ENCODE measurements at regions not wholly inside any gene's neighbourhood (a gene's known extent, or its start where the extent isn't known, plus 50 kb on each side); places are given as distances from the start of the nearest gene placed in this dataset.

- Histone ChIP-seq H4K20me1 (replicated peaks in 1 of 2; ENCODE audit: control insufficient read depth in 1 of 2, insufficient read depth in 2 of 2, low read length in 2 of 2) (no peaks in the 10 kb centered on the region), H2AK5ac (ENCODE audit: low read depth, low read length) (no peak overlapping the region), H2BK12ac (ENCODE audit: low read depth, low read length) (no peak overlapping the region), H3K27ac (ENCODE audit: low read depth, low read length) (no peak overlapping the region), H2BK120ac (replicated peaks; ENCODE audit: low read depth, low read length) (no peak overlapping the region), H3K9me3 (ENCODE audit: insufficient read depth in 2 of 2, low read depth in 1 of 2, low read length in 1 of 2) (no peaks in the 10 kb centered on the region), H3K4ac (replicated peaks; ENCODE audit: insufficient read length, low read depth, low read length) (no peak overlapping the region), H2AFZ (ENCODE audit: low read length) (no peak overlapping the region), H3K23me2 (ENCODE audit: low read depth, low read length) (no peaks in the 10 kb centered on the region), H3K9ac (replicated peaks in 1 of 4; ENCODE audit: extremely low read depth in 1 of 4, low read depth in 3 of 4, low read length in 3 of 4) (no peak overlapping the region), H3K4me1 (replicated peaks in 1 of 4; ENCODE audit: control insufficient read depth in 3 of 4, insufficient read depth in 4 of 4, low read length in 3 of 4) (no peaks in the 10 kb centered on the region), H3K23ac (ENCODE audit: insufficient read length) (no peak overlapping the region), H3K18ac (ENCODE audit: extremely low read depth, low read length) (no peak overlapping the region), H3K79me1 (ENCODE audit: low read depth, low read length) (no peaks in the 10 kb centered on the region), H4K91ac (replicated peaks; ENCODE audit: insufficient read length, low read length) (no peak overlapping the region), H3K27me3 (replicated peaks in 1 of 4; ENCODE audit: control insufficient read depth in 3 of 4, extremely low read depth in 1 of 4, insufficient read depth in 3 of 4, low read length in 3 of 4) (no peaks in the 10 kb centered on the region), H3K56ac (replicated peaks; ENCODE audit: insufficient read length, low read depth, low read length) (no peak overlapping the region), H2BK15ac (ENCODE audit: low read length) (no peak overlapping the region), H3K79me2 (ENCODE audit: control insufficient read depth in 1 of 2, insufficient read depth in 2 of 2, low read length in 2 of 2) (no peaks in the 10 kb centered on the region), H3K4me3 (ENCODE audit: extremely low read depth in 1 of 4, insufficient read depth in 2 of 4, low read depth in 3 of 4, low read length in 4 of 4) (no peak overlapping the region), H4K8ac (ENCODE audit: extremely low read depth, insufficient read depth, low read length) (no peak overlapping the region), H4K5ac (ENCODE audit: insufficient read length, low read depth, low read length) (no peak overlapping the region), H2BK20ac (ENCODE audit: low read length) (no peak overlapping the region), H3K14ac (ENCODE audit: insufficient read length) (no peak overlapping the region), H3K4me2 (ENCODE audit: insufficient read depth in 1 of 2, low read depth in 2 of 2, low read length in 2 of 2) (no peak overlapping the region), H2BK5ac (ENCODE audit: low read depth, low read length) (no peak overlapping the region), H3K36me3 (ENCODE audit: control insufficient read depth in 2 of 4, insufficient read depth in 4 of 4, low read length in 3 of 4) (no peaks in the 10 kb centered on the region)
- DNase-seq (ENCODE audit: low read depth in 1 of 2, low spot score in 2 of 2) (no peak), FAIRE-seq (no peak)
- WGBS, 2 experiments (ENCODE audit: extremely low coverage in 1 of 2, insufficient coverage in 1 of 2, insufficient read length in 1 of 2, insufficient replicate concordance in 2 of 2, low coverage in 1 of 2, low lambda C conversion rate in 2 of 2, missing lambda C conversion rate in 1 of 2), result 90% methylated on average over 1 of the region's 1 CpG; no CpG with 5 or more reads in 1 of the 2 experiments
- CTCF ChIA-PET (ENCODE audit: partially characterized antibody), result no interaction called here
- POLR2A ChIA-PET (ENCODE audit: partially characterized antibody), result no interaction called here
- TF ChIP-seq JUND (IDR thresholded peaks at IDR 0.05; ENCODE audit: low read length), result no peak
- no peak for TF ChIP-seq KDM5A (IDR thresholded peaks at IDR 0.05; ENCODE audit: low read length)
- no peak for TF ChIP-seq KDM1A (IDR thresholded peaks at IDR 0.05; ENCODE audit: borderline replicate concordance, low read length)
- TF ChIP-seq EGR1 (IDR thresholded peaks at IDR 0.05; ENCODE audit: borderline replicate concordance, low read depth, low read length), result no peak
- TF ChIP-seq CHD1 (IDR thresholded peaks at IDR 0.05; ENCODE audit: low read depth, low read length), result no peak
- TF ChIP-seq SP4 (IDR thresholded peaks at IDR 0.05; ENCODE audit: low read length), result no peak
- TF ChIP-seq BCL11A (IDR thresholded peaks at IDR 0.05; ENCODE audit: low read depth in 2 of 2, low read length in 2 of 2), result no peak
Observed at GRCh38 chr10:55766212-55766611, 594.8 kb downstream of the ZWINT start.

Measured in H1 (cell line).